Stimulated activated naive B cell treated with anti-CD40 and anti-IgM and Interleukin-4, amounts not matched to agents 10 μg/mL and 1 μg/mL and 100 μg/mL, for 72 hours (primary cell): ENCODE measurements at regions not wholly inside any gene's neighbourhood (a gene's known extent, or its start where the extent isn't known, plus 50 kb on each side); places are given as distances from the start of the nearest gene placed in this dataset.

Source experiments
- ATAC-seq, 2 donors: fragments of 150-1000 bp; cut with Tn5 transposase; replicated peaks; 2 replicates each; pipeline ENCODE4 v1.10.0; 2021; ENCODE audit warnings: moderate library complexity in 1 of 2
- DNase-seq: peaks from one replicate; pipeline ENCODE4 v3.0.0; 2021
- H3K27ac Mint-ChIP-seq: one replicate; pipeline ENCODE4 v1.8.0; 2022; ENCODE audit warnings: mild to moderate bottlenecking, mixed read lengths
- H3K27me3 Mint-ChIP-seq, 2 donors: one replicate each; pipeline ENCODE4 v1.8.0; 2022; ENCODE audit warnings: mixed read lengths in 2 of 2
- H3K36me3 Mint-ChIP-seq, 2 donors: one replicate each; pipeline ENCODE4 v1.8.0; 2022; ENCODE audit warnings: mixed read lengths in 2 of 2, mild to moderate bottlenecking in 1 of 2
- H3K4me1 Mint-ChIP-seq, 2 donors: one replicate each; pipeline ENCODE4 v1.8.0; 2022; ENCODE audit warnings: mixed read lengths in 2 of 2, mild to moderate bottlenecking in 1 of 2
- H3K4me3 Mint-ChIP-seq, 2 donors: one replicate each; pipeline ENCODE4 v1.8.0; 2022; ENCODE audit warnings: mild to moderate bottlenecking in 2 of 2, mixed read lengths in 2 of 2, moderate library complexity in 1 of 2
- H3K9me3 Mint-ChIP-seq, 2 donors: one replicate each; pipeline ENCODE4 v1.8.0; 2022; ENCODE audit warnings: mixed read lengths in 2 of 2, mild to moderate bottlenecking in 1 of 2

DNA sequence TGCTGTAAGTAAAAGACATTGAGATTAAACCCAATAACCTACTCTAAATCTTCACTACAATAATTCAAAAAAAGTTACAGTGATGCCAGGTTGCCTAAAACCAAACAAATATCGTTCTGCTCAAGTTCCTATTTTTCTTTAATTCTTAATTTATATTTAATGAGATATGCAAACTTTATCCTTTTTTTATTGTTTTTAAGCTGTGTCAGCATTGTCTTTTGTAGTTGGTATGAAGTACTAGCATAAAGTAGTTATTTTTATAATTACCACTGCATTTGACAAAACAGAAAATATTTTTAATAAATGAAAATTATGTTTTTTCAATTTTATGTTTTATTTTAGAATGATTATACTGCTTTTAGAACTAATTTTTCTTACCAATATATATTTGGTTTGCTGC lies 1431.1 kb upstream of the PCDH7 start:
- ATAC-seq (no peak), DNase-seq (no peak)
- H3K27ac Mint-ChIP-seq, result no peak overlapping the region
- H3K9me3 Mint-ChIP-seq, result peaks cover 0 to 7% of the 10 kb centered on the region in 2 donors
- no peak overlapping the region for H3K4me3 Mint-ChIP-seq
- H3K36me3 Mint-ChIP-seq, result no peaks in the 10 kb centered on the region
- no peaks in the 10 kb centered on the region for H3K4me1 Mint-ChIP-seq
- no peaks in the 10 kb centered on the region for H3K27me3 Mint-ChIP-seq

DNA sequence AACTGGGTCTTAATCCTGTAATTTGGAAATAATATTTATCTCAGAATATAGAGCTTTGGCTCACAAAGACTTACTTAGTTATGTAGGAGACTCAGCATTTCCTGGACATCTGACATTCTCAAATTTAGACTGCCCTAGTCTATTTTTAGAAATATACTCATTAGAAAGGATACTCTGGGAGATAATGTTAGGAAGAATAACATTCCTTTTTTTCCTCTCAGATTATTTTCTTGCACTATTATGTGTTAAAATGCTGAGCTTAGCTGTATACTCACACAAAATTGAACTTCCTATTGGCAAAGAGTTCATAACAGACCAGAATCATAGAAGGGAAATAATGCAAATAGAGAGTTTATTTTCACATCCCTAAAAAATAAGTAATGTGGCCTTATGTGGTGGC lies 1424.9 kb upstream of the PCDH7 start:
- H3K4me1 Mint-ChIP-seq, result no peaks in the 10 kb centered on the region

DNA sequence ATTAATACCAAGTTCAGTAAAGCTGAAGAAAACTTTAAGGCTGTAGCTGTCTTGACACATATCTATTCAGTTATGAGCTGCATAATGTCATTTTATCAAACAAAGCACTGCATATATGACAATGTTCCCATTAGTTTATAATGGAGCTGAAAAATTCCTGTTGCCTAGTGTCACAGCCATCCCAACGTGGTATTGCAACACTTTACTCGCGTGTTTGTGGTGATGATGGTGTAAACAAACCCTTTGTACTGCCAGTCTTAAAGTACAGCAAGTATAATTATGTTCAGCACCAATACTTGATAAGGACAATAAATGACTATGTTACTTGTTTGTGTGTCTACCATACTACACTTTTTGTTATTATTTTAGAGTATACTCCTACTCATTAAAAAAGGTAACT lies 1415.6 kb upstream of the PCDH7 start:
- Mint-ChIP-seq H3K4me1 (no peaks in the 10 kb centered on the region), H3K27me3 (no peaks in the 10 kb centered on the region), H3K36me3 (no peaks in the 10 kb centered on the region), H3K27ac (no peak overlapping the region), H3K9me3 (peaks cover 0 to 2% of the 10 kb centered on the region in 2 donors), H3K4me3 (no peak overlapping the region)
- ATAC-seq (no peak), DNase-seq (no peak)

More for the DNA sequence above, 1424.9 kb upstream of the PCDH7 start:
- Mint-ChIP-seq H3K27me3 (no peaks in the 10 kb centered on the region), H3K36me3 (no peaks in the 10 kb centered on the region), H3K9me3 (peaks cover 0 to 5% of the 10 kb centered on the region in 2 donors), H3K27ac (no peak overlapping the region), H3K4me3 (no peak overlapping the region)
- ATAC-seq, result no peak
- no peak for DNase-seq

DNA sequence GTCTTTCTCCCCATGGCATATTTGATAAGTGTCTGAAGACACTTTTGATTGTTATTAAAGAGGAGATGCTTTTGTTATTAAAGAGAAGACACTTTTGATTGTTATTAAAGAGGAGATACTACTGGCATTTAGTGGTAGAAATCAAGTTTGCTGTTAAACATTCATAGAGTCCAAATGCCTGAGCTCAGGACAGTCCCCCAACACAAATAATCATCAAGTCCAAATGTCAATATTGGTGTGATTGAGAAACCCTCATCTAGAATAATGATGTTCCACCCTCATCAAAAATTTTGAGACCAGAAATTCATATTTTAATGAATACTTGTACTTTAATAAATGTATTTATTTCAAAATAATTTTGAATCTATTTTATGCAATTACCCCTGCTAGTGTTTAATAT lies 1412.9 kb upstream of the PCDH7 start:
- Mint-ChIP-seq H3K4me1 (no peaks in the 10 kb centered on the region), H3K27me3 (no peaks in the 10 kb centered on the region), H3K27ac (no peak overlapping the region), H3K4me3 (no peak overlapping the region), H3K9me3 (peaks cover 0 to under 1% of the 10 kb centered on the region in 2 donors), H3K36me3 (no peaks in the 10 kb centered on the region)
- DNase-seq (no peak), ATAC-seq (no peak)

DNA sequence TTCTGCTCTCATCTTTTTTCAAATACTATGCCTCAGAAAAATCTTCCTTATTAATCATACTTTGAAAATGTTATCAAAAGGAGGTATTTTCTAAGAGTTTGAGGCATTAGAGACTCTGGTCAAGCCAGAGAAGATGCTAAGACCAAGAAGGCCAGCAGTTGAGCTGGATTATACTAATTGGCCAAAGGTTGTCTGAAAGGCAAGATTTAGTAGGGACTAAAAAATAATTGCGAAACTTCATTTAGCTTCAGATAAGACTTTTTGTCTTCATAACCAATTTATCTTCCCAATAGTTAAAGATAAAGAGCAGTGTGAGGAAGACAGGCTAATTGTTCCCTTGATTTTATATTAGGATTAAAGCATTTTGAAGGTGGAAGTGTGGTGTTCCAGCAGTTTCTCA lies 1412.4 kb upstream of the PCDH7 start:
- H3K27me3 Mint-ChIP-seq, result no peaks in the 10 kb centered on the region
- DNase-seq, result no peak
- H3K4me1 Mint-ChIP-seq, result no peaks in the 10 kb centered on the region
- no peak for ATAC-seq
- H3K27ac Mint-ChIP-seq, result no peak overlapping the region
- no peaks in the 10 kb centered on the region for H3K9me3 Mint-ChIP-seq
- H3K36me3 Mint-ChIP-seq, result no peaks in the 10 kb centered on the region
- no peak overlapping the region for H3K4me3 Mint-ChIP-seq

DNA sequence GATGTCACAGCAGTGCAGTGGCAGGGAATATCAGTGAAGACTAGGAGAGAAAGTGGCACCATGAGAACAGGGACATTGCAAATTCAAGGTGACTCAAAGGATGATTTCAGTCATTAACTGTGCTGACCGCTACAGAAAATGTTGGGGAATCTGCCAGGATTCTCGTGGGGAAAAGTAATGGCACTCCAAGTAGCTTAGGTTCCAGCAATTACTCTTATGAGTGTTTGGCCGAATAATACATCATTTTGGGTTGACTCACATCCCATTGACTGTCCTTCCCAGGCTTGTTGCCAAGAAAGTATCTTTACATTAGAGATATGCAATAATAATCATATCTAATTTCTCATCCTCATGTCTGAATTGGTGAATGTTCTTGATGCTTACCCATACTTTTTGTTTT lies 1411.1 kb upstream of the PCDH7 start:
- Mint-ChIP-seq H3K27ac (no peak overlapping the region), H3K9me3 (no peaks in the 10 kb centered on the region), H3K4me3 (no peak overlapping the region), H3K27me3 (no peaks in the 10 kb centered on the region), H3K4me1 (no peaks in the 10 kb centered on the region), H3K36me3 (no peaks in the 10 kb centered on the region)
- DNase-seq, result no peak
- no peak for ATAC-seq

DNA sequence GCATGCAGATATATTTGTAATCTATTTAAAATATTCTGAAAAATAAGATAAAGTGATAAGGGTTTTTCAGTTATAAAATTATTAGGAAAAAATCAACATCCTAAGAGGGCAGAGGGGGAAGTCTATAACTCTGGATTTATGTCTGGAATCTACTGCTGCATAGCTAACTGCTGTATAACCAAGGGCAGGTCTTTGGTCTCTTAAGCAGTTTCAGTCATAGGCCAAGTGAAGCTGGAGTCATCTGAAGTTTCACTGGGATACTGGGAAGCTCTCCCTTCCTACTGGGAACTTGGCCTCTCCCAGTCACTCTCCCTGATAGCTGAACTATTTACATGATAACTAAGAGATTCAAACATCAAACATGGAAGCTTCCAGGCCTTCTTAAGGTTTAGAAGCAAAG lies 1409.9 kb upstream of the PCDH7 start:
- ATAC-seq, result no peak
- Mint-ChIP-seq H3K36me3 (no peaks in the 10 kb centered on the region), H3K27ac (no peak overlapping the region), H3K4me3 (no peak overlapping the region), H3K9me3 (no peaks in the 10 kb centered on the region), H3K27me3 (no peaks in the 10 kb centered on the region), H3K4me1 (no peaks in the 10 kb centered on the region)
- DNase-seq, result no peak

DNA sequence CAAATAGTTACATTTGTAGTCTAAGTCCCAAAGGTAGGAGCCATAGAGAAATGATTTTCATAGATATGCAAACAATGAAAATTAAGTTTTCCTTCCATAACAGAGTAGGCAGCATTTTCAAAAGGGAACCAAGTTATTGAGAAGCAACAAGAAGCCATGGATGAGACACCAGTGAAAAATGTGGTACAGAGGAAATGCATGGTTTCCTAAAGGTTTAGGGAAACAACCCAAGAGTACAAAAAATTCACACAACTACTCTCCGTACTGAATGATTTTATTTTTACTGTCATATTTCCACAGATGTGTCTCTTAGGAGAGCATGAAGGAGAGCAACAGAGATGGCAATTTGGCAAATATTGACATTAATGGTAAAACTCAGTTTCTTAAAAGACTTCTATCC lies 1408.9 kb upstream of the PCDH7 start:
- H3K4me3 Mint-ChIP-seq, result no peak overlapping the region

DNA sequence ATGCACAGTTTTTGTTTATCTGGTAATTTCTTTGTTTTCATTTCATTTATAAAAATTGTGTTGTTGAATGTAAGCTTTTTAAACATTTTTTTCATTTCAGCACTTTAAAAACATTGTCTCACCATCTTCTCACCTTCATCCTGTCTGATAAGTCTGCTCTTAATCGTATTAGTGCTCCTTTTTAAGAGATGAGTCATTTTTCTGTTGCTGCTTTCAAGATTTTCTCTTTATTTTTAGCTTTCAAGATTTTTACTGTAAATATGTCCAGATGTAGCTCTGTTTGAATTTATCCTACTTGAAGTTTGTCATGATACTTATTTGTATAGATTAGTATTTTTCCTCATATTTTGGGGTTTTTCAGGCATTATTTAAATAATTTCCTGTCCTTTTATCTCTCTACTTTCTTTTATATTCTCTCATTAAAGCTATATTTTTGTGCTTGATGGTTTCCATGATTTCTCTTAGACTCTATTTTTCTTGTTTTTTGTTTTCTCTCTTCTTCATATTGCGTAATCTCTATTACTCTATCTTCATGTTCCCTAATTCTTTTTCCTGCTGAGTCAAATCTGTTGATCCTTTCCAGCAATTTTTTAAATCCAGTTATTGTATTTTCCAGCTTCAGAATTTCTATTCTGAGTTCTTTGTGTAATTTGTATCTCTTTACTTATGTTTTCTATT lies 1400.4 kb upstream of the PCDH7 start:
- ATAC-seq (no peak), DNase-seq (no peak)
- Mint-ChIP-seq H3K4me1 (no peaks in the 10 kb centered on the region), H3K9me3 (peaks cover 4 to 8% of the 10 kb centered on the region in 2 donors), H3K36me3 (no peaks in the 10 kb centered on the region), H3K27ac (no peak overlapping the region), H3K4me3 (no peak overlapping the region), H3K27me3 (no peaks in the 10 kb centered on the region)

More for the DNA sequence above, 1408.9 kb upstream of the PCDH7 start:
- ATAC-seq, result no peak
- no peaks in the 10 kb centered on the region for H3K36me3 Mint-ChIP-seq
- no peak overlapping the region for H3K27ac Mint-ChIP-seq
- no peaks in the 10 kb centered on the region for H3K4me1 Mint-ChIP-seq
- no peak for DNase-seq
- H3K9me3 Mint-ChIP-seq, result no peaks in the 10 kb centered on the region
- no peaks in the 10 kb centered on the region for H3K27me3 Mint-ChIP-seq

DNA sequence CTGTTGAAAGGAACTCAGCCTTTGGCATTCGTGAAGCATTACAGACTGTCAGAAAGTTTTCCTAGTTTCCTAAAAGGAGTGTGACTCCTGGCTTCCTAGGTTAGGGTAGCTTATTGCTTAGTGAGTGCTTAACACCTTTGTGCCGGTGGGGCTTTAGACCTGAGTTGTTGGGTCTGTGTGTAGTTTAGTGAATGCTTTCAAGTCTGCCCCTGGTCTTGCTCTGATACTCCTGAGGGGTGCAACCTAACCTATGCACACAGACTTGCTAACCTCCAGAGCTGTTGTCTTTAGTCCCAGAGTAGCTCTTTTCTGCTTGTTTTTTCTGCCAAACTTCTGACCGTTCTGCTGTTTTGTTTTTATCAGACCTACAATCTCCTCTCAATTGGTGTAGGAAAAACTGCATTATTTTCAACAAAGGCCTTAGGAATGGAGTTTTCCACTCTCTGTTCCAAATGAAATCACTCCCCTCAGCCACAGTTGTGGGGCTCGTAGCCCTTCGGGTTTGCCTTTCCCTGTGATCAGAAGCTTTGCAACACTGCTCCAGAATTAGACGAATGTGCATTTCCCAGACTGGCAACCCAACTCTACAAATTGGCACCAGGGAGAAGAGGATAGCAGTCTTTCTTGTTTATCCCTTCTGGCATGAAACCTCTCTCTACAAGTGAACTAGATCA lies 1399.1 kb upstream of the PCDH7 start:
- ATAC-seq, result no peak
- Mint-ChIP-seq H3K27ac (no peak overlapping the region), H3K36me3 (no peaks in the 10 kb centered on the region), H3K9me3 (peaks cover 4 to 9% of the 10 kb centered on the region in 2 donors), H3K4me3 (no peak overlapping the region), H3K27me3 (no peaks in the 10 kb centered on the region), H3K4me1 (no peaks in the 10 kb centered on the region)
- DNase-seq, result no peak

DNA sequence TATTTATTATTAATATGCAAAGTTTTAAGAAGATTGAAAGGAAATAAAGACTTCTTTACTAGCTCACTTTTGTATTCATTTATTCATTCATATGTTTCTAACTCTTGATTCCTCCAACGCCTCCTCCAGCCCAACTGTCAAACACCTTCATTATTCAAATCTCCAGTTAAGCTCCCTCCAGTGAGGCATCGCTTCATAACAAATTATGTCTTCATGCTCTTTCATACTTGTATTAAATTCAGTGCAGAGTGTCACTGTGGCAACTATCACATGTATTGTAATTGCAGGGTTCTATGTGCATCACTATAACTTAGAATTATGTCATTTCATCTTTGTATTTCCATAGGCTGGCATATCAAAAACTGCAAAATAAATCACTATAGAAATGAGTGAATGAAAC lies 1394.2 kb upstream of the PCDH7 start:
- DNase-seq, result no peak
- H3K27me3 Mint-ChIP-seq, result no peaks in the 10 kb centered on the region
- no peaks in the 10 kb centered on the region for H3K4me1 Mint-ChIP-seq
- H3K27ac Mint-ChIP-seq, result no peak overlapping the region
- no peak for ATAC-seq
- H3K36me3 Mint-ChIP-seq, result no peaks in the 10 kb centered on the region
- no peak overlapping the region for H3K4me3 Mint-ChIP-seq
- H3K9me3 Mint-ChIP-seq, result peaks cover 6 to 8% of the 10 kb centered on the region in 2 donors

DNA sequence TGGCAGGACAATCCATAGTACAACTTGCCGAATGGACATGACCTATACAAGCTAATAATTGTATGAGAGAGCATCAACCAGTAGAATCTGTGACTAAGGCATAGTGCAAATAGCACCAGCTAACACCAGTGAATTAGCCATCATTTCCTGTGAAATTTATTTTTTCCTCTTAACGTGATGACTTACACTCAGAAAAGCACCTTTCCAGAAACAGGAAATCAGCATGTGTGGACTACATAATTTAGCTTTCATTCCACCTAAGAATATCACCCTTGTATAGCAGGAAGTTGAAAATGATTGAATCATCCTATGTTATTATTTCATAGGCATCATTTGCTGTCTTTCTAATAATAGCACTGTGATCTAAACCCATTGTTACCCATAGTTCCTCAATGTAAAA lies 1393.4 kb upstream of the PCDH7 start:
- no peak for ATAC-seq
- peaks cover 5 to 10% of the 10 kb centered on the region in 2 donors for H3K9me3 Mint-ChIP-seq

DNA sequence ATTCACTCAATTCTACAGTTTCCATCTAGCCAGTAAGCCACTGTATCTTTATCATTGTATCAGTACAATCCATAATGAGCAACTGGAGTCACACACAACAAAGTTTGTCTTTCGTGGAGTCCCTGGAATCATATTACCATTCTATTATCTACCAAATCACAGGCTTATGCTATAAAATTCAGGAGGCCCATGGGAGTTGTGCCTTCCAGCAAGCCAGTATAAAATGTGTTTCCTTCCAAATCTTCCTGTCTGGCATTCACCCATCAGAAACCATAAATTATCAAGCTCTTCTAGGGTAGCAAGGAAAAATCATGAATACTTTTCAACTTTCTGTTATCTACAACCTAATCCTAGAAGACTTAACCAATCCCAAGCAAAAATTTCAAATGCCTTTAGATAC lies 1383.3 kb upstream of the PCDH7 start:
- Mint-ChIP-seq H3K36me3 (no peaks in the 10 kb centered on the region), H3K4me1 (no peaks in the 10 kb centered on the region), H3K27ac (no peak overlapping the region), H3K27me3 (no peaks in the 10 kb centered on the region), H3K4me3 (no peak overlapping the region), H3K9me3 (peaks cover 0 to 4% of the 10 kb centered on the region in 2 donors)
- DNase-seq, result no peak
- ATAC-seq, result no peak

More for the DNA sequence above, 1393.4 kb upstream of the PCDH7 start:
- Mint-ChIP-seq H3K27me3 (no peaks in the 10 kb centered on the region), H3K4me1 (no peaks in the 10 kb centered on the region), H3K36me3 (no peaks in the 10 kb centered on the region), H3K27ac (no peak overlapping the region), H3K4me3 (no peak overlapping the region)
- no peak for DNase-seq

DNA sequence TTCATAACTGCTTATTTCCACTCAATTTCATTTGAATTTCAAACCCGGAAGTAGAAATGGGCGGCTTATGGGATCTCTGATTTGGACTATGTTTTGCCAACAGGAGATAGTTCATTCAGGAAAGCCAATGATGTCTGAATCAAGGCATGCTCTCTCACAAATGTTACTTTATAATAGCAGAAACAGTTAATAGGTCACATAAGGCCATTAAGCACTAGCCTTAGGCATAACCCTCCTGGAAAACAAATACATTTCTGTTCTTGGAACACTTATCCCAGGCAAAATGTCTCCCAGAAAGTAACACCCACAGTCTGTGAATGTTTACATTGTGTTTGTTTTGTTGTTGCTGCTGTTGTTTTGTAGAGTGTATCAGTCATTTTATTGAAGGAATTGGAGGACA lies 1347.2 kb upstream of the PCDH7 start:
- H3K9me3 Mint-ChIP-seq, result peaks cover 3 to 6% of the 10 kb centered on the region in 2 donors
- DNase-seq (no peak), ATAC-seq (no peak)
- H3K4me3 Mint-ChIP-seq, result no peak overlapping the region
- no peaks in the 10 kb centered on the region for H3K27me3 Mint-ChIP-seq
- no peak overlapping the region for H3K27ac Mint-ChIP-seq
- H3K4me1 Mint-ChIP-seq, result no peaks in the 10 kb centered on the region
- H3K36me3 Mint-ChIP-seq, result no peaks in the 10 kb centered on the region

DNA sequence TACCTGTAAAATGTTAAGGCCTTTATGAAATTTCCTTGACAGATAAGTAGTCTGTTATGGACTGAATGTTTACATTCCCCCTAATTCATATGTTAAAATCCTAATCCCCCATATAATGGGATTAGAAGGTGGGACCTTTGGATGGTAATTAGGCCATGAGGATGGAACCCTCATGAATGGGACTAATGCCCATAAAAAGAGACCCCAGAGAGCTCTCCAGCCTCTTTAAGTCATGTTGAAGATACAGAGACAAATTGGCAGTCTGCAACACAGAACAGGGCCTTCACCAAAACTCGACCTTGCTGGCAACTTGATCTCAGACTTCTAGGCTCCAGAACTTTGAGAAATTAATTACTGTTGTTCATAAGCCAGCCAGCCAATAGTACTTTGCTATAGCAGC lies 1344.5 kb upstream of the PCDH7 start:
- Mint-ChIP-seq H3K27ac (no peak overlapping the region), H3K9me3 (peaks cover 2 to 3% of the 10 kb centered on the region in 2 donors), H3K4me3 (no peak overlapping the region), H3K4me1 (no peaks in the 10 kb centered on the region), H3K36me3 (no peaks in the 10 kb centered on the region), H3K27me3 (no peaks in the 10 kb centered on the region)
- ATAC-seq, result no peak
- DNase-seq, result no peak
